HG03342 (cell line): ENCODE measurements at regions not wholly inside any gene's neighbourhood (a gene's known extent, or its start where the extent isn't known, plus 50 kb on each side); places are given as distances from the start of the nearest gene placed in this dataset.
"Not testable (repeated sequence)": the region's sequence is repeated elsewhere in the genome, so short reads cannot be mapped to it uniquely, and the experiment has no call there.

ENCODE experiments used
- ATAC-seq: cut with Tn5 transposase; IDR thresholded peaks from one replicate; pipeline ENCODE4 v1.9.1; 2021; ENCODE audit warnings: mild to moderate bottlenecking, moderate library complexity; ENCODE audit not compliant: unreplicated experiment

- no peak for ATAC-seq
Measured at GRCh38 chrX:102784550-102784949, 64.0 kb downstream of the GPRASP3 start.

- ATAC-seq, result no peak
Measured at GRCh38 chrX:102787283-102787682, 66.7 kb downstream of the GPRASP3 start.

- no peak for ATAC-seq
Measured at GRCh38 chrX:102808336-102808735, 87.8 kb downstream of the GPRASP3 start.

GRCh38 chrX:102818269-102818668 is 97.7 kb downstream of the GPRASP3 start:
- not testable (repeated sequence) for ATAC-seq

- ATAC-seq, result no peak
Measured at GRCh38 chrX:102832661-102833060, 104.4 kb upstream of the RAB40AL start.

GRCh38 chrX:102833136-102833535 is 103.9 kb upstream of the RAB40AL start:
- no peak for ATAC-seq

- peak; percentile 59 for ATAC-seq
Measured at GRCh38 chrX:102835504-102836146, 101.4 kb upstream of the RAB40AL start.

GRCh38 chrX:102837847-102838246 is 99.2 kb upstream of the RAB40AL start:
- no peak for ATAC-seq

- no peak for ATAC-seq
Measured at GRCh38 chrX:102840871-102841705, 96.0 kb upstream of the RAB40AL start.

- ATAC-seq, result no peak
Measured at GRCh38 chrX:102841706-102842003, 95.4 kb upstream of the RAB40AL start.

- ATAC-seq, result no peak
Measured at GRCh38 chrX:102845020-102845419, 92.1 kb upstream of the RAB40AL start.

- ATAC-seq, result no peak
Measured at GRCh38 chrX:102846544-102847236, 90.4 kb upstream of the RAB40AL start.

- no peak for ATAC-seq
Measured at GRCh38 chrX:102847362-102847761, 89.7 kb upstream of the RAB40AL start.

GRCh38 chrX:102849396-102849795 is 87.7 kb upstream of the RAB40AL start:
- ATAC-seq, result no peak

GRCh38 chrX:102858826-102859549 is 78.1 kb upstream of the RAB40AL start:
- not testable (repeated sequence) for ATAC-seq

- no peak for ATAC-seq
Measured at GRCh38 chrX:102859550-102859871, 77.6 kb upstream of the RAB40AL start.

- no peak for ATAC-seq
Measured at GRCh38 chrX:102860235-102860634, 76.8 kb upstream of the RAB40AL start.

GRCh38 chrX:102863735-102864134 is 73.3 kb upstream of the RAB40AL start:
- ATAC-seq, result peak; percentile 93

- ATAC-seq, result no peak
Measured at GRCh38 chrX:102866981-102867656, 70.0 kb upstream of the RAB40AL start.

GRCh38 chrX:102883491-102883890 is 53.6 kb upstream of the RAB40AL start:
- ATAC-seq, result no peak
